DMS53 treated with DMSO at 0.1 percent for 48 hours (cell line): ENCODE measurements at regions not wholly inside any gene's neighbourhood (a gene's known extent, or its start where the extent isn't known, plus 50 kb on each side); places are given as distances from the start of the nearest gene placed in this dataset.

Source experiments
- DNase-seq: peaks from one replicate; lab custom pipeline; 2025; ENCODE audit not compliant: unreplicated experiment; lab: John Stamatoyannopoulos, UW

DNA sequence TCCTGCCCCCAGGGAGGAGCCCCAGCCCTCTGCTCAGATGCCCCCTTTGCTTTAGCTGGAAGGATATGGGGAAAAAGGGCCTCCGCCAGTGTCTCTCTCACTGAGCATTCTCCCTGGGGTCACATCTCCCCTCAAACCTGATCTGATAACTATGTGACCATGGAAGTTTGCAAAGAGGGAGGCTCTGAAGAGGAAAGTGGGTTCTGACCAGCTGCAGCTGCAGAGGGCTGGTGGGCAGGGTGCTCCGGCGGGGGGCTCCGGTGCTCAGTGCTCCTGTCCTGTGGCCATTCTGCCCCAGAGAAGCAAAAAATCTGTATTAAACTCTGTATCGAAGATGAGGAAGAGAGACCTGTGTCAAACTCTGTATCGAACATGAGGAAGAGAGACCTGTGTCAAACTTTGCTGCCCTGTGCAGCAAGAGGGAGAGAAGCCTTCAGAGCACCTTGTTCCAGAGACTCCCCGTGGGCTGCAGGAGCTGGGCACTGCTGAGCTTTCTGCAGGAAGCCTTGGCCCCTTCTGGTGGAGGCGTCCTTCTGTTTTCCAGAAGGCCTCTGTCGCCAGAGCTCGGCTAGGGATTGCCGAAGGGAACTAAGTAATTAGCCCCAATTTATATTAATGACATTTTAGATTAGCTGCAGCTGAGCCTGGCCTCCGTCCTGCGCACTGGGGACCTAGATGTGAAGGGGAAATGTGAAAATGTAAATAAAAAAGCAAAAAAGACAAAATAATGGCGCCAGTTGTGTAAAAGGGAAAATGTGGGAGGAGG lies 186.2 kb upstream of the C1orf174 start:
- no peak for DNase-seq

DNA sequence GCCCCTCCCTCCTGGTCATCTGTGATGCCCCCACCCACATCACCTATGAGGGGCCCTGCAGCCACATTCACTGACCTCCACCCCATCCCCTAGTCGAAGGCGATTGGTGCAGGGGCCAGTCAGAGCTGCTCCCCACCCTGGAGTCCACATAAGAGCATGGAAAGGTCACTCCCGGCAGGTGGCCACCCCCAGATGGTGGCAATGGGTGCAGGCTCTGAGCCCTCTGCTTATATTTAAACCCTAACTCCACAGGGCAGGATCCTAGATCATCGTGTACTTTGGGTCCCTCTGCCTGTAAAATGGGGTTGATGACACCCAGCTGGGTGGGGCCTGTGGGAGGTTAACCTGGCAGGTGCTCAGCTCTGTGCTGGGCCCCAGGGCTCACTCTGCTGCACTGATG lies 186.8 kb upstream of the C1orf174 start:
- no peak for DNase-seq

DNA sequence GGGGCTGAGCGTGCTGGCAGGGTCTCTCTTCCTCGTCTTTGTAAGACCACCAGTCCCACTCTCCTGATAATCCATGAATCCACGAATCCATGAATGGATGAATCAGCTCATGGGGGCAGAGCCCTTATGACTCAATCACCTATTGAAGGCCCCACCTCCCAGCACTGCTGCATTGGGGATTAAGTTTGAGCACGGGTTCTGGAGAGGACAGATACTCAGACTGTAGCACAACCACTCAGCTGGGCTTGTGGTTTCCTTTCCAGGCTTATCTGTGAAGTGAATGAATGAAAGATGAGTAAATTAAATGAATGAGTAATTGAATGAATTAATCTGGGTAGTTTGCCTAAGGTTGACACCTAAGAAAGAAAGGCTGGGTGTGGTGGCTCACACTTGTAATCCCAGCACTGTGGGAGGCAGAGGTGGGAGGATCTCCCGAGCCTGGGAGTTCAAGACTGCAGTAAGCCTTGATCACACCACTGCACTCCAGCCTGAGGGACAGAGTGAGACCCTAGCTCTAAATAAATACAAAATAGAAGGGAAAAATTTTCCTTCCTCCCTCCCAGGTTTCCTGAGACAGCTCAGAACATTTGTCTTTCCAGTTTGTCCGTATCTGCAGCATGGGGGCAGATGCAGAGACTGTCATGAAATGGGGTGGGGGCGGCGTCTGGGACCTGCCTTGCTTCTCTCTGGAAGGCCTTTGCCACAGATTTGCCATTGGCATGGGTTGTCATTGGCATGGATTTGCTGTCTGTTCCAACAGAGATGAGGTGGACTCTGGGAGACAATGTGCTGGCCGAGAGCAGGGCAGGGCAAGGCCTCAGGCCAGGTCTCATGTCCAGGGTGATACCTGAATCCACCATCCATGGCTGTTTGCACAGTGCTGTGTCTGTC lies 187.7 kb upstream of the C1orf174 start:
- DNase-seq, result no peak

DNA sequence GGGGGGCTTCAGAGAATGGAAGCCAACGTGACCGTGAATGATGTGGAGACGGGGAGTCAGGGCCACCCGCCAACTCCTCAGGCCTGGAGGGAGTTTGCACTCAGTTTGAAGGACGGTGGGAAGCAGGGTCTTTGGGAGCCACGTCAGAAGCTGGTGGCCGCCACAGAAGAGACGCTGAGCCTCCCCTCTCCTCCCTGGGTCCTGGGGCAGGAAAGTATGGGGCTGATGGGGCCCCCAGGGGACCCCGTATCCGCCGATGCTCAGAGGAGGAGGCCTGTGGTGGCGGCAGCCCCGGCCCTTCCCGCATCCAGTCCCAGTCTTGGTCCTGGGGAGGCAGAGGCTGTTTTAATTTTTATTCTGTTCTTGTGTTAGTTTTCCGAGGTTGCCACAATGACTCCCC lies 188.6 kb upstream of the C1orf174 start:
- DNase-seq, result no peak

DNA sequence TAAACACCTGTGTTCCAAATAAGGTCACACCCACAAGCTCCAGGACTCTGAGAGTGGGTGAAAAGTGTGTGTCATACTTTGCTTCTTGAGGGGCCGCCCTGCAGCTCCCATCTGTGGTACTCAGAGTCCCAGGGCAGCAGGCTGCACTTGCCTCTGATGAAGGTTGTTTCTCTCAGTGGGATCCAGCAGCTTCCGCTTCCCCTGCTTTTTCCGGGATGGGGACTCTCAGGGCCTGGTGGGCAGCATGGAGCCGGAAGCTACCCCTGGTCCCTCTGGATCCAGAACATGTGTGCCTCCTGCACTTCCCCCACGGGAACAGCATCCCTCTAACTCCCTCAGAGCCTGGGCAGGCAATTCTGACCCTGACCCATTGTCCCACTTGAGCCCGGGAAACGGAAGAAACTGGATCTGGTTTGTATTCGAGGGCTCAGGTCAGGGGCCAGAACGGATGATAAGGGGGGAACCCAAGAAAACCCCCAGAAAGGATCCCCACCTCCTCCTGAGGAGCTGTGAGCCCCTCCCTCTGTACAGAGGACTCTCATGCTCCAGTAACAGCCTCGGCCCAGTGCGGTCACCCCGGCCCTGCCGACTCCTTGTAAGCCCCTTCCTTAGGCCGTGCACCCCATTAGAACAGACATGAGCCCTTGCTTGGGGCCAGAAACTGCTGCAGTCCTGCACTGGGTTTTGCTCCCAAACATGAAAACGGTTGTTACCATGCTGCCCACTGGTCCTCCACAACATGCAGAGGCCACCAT lies 189.5 kb upstream of the C1orf174 start:
- no peak for DNase-seq

DNA sequence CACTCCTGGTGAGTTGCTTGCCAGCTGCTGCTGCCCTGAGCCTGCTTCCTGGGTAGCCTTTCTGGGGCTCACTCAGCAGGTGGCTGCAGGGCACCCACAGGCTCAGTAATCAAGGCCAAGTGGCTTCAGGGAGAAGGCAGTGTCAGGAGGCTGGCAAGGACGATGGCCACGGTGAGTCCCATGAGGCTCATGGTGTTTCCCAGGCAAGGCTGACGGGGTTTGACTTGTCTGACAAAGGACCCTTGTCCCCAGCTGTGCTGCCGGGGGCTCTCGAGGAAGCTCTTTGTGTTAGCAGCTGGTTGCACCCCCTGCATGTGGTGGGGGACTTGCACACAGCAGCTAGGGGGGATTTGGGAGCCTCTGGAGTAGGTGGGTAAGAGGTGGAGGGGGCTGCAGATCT lies 190.5 kb upstream of the C1orf174 start:
- DNase-seq, result no peak

DNA sequence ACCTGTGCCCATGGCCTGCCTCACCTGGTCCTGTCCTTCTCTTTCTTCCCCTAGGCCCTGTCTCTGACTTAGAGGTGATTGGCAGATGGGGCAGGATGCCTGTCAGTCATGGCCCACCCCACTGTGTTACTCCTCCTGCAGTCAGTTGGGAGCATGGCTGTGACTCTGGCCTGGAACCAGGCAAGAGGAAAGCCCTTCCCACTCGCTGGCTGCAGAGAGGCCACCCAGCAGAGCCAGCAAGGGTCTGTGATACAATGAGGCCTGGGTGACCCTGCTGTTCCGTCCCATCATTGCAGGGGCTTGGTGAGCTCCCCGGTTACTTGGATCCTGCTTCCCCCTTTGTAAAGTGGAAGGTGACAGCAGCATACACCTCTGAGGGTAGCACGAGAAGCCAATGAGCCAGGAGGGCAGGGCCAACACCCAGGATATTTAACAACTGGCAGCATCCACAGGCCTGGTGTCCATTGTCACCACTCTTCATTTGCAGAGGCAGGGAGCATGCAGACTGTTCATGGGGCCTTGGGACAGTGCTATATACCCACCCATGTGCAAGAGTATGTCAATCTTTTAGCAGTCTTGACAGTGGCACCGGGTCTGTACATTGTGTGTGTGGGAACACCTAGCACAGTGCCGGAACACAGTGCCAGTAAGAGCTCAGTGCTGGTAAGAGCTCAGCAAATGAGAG lies 191.0 kb upstream of the C1orf174 start:
- DNase-seq, result no peak

DNA sequence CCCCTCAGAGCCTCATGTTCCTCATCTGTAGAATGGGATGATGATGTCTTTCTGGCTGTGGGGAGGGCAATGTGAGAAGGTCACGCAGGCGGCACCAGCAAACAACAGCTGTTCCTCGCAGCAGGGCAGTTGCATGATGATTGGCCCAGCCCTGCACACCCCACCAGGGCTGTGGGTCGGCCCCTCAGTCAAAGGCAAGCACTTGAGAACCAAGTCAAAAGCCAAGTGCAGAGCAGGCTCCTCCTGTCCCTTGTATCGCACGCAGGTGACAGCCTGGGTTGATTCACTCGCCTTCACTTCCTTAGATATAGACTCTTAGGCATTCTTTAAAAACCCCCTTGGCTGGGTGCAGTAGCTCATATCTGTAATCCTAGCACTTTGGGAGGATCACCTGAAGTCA lies 191.9 kb upstream of the C1orf174 start:
- DNase-seq, result no peak

DNA sequence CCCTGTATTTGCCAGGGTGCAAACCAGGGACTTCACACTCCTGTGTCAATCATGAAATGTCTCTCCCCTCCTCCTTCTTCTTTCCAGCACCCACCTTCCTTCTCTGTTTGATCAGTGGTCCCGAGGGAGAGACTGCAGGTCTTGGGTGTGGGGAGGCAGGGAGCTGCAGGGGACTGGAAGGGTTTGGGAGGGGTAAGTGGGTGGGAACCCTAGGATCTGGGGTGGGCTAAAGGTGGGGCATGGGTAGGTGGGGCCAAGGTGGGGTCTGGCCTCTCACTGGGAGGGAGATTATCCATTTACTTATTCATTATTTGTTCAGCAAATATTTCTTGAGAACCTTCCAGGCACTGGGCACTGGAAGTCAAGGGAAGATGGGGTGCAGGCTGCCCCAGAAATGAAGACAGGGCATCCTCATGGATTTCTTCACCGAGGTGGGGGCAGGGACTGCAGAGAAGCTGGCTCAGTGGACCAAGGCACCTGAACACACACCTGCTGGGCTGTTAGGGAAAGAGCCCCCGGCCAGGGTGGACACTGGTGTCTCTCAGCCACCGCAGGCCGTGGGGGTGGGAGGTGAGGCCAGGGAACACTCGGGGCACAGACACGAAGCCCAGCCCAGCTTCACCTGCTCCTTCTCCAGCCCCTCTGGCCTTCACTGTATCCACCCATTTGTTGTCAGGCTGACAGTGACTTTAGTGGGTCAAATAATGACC lies 193.9 kb upstream of the C1orf174 start:
- DNase-seq, result no peak

DNA sequence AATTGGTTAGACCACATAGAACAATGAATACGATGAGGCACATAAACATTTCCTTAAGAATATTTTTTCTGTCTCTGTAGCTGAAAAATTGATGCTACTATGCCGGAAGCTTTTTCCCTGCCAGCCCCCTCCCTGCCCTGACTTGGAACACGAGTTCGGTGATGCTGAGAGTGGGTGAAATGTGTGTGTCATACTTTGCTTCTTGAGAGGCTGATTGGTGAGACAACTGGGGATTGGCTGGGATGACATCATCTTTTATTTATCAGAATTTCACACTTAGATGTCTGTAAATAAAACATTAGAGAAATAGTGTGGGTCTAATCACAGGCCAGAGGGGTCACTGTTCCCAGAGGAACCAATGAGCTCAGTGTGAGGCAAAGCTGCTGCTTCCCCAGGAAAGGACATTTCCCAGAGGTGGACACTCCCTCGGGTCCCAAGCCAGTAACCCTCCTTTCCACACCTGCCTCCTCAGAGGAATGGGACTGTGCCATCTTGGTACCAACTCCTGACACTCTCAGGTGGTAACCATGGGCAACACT lies 195.4 kb upstream of the C1orf174 start:
- no peak for DNase-seq

DNA sequence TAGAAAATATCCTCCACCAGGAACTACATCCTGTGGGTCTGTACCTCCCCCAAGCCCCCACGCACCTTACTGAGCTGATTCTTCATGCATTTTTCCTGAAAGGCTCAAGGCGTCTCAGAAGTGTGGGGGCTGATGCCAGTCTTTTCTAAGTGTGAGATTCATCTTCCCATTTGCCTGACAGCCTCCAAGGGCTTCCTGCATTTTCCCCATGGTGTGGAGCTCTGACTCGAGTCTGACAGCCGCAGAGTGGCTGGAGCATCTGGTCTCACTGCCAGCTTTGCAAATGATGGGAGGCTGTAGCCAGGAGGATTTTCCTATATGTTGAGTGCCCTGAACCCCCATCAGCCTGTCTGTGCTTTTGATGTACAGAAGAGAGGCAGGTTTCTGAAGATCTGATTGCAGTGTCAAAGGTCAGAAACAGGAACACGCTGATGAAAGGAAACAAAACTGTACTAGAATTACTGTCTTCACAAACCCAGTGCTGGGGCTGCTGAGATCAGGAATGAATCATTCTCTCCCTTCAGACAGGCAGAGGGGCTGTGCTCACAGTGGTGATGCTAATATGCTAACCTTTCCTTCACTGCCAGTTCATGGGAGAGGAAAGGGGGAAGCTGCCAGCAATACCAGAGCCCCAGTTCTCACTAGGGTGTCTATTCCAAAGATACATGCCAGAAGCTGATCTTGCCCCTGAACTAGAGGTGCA lies 201.5 kb upstream of the C1orf174 start:
- DNase-seq, result no peak

DNA sequence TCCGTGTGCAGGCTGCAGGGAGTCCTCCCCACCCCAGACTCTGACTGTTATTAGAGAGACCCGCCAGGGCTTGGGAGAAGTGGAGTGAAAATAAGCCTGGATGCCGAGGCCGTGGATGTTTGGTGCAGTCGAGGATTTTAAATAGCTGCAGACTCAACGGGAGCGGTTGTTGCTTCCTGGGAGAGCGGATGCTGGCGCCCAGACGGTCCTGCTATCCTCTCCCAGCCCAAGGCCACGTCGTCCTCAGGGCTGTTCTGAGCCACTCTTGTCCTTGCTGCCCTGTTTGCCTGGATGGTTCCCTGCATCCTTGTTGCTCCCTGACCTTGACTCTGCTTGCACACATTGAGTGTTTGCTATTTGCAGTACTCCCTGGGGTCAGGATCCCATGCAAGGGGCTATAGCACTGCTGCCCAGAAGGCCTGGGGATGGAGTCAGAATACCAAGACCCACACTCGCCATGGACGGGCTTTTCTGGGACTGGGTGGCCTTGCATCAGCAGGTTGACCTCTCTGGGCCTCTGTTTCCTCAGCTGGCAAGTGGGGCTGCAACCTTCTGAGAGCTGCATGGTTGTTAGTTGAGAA lies 205.3 kb upstream of the C1orf174 start:
- no peak for DNase-seq

DNA sequence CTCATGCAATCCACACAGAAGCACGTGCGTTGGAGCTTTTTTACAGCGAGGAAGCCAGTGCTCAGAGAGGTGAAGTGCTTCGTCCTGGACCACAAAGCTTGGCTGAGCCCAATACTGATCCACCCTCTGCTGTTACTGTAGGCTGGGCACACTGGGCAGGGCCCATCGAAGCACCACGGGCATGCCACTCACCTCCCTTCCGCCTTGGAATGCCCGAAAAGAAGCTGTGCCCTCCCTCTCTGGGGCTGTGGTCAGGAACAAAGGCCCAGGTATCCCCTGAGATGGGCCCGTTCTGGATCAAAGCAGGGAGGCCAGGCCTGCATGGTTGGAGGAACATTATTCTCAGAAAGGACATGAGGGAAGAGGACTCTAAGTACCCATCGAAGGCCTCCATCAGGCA lies 206.7 kb upstream of the C1orf174 start:
- DNase-seq, result no peak

DNA sequence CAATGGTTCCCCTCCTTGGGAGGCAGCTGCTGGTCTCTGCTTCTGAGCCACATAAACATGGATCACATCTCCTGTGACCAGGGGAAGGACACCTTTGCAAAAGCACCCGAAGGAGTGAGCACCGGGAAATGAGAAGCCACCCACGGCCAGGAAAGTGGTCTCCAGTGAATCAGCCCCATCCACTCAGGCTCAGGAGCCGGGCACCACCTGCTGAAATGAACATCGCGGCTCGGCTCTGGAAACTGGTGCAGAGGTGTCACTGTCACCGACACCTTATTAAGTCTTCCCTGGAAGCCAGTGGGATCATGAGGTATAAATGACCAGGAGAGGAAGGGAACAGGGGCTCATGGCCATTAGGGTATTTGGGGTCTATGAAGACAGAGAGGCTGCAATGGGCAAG lies 207.2 kb upstream of the C1orf174 start:
- DNase-seq, result no peak

DNA sequence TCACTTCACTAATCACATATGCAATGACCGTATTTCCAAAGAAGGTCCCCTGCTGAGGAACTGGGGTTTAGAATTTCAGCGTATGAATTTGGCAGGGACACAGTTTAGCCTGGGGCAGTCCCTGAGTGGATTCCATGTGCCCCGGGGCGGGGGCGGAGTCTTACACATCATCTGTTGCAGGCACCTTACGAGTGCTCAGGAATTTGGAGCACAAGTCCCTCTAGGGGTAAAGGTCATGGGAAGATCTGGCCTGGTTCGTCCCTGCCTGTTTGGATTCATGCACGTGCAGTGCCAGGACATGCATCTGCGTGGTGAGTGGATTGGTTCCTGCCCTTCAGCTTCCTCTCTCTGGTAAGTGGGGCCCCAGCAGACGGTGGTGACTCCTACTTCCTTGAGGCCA lies 208.3 kb upstream of the C1orf174 start:
- DNase-seq, result no peak

DNA sequence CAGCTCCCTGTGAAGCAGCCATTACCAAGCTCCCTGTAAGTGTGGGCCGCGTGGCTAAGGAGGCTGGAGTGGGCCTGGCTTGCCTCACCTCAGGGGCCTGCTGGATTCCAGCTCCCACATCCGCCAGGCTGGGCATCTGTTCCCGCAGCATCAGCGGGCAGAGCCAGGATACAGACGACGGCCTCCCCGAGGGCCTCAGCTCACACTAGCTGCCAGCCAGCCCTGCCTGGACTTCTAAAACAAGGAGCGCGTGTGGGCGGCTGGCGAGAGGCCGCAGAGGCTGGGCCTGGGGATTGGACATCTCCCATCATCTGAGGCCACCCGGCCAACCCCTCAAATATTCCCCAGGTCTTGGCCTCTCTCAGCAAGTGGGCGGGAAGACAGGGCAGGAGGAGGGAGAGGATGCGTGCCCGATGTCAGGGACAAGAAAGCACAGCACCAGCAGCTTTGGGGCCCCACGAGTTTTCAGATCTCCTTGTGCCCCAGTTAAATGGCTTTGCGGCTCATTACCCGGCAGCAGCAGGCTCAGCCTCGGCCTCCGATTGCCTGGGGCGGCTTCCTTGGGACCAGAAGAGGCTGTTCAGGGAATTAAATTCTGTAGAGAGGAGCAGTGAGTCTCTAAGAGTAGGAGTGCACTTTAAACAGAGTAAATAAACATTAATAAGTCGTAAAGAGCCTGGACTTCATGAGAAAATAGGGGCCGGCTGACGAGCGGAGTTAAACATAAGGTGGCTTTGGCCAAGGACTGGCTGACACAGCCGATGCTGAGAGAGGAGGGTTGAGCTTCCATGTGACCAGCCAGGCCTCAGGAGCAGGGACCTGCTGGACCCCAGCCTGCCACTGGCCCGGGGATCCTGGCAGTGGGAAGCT lies 208.9 kb upstream of the C1orf174 start:
- DNase-seq, result no peak

DNA sequence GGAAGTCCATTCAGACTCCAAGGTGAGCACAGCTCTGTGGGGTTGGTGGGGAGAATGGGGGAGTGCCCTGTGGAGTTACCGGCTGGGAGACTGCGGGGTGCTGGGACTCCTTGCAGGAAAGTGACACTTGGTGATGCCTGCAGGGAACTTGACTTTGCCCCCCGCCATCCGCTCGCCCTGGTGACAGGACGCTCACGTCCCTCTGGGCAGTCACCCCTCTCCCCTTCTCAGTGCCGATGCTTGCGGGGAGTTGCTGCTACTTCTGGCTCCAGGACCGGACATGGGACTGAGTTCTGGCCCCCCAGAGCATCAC lies 209.5 kb upstream of the C1orf174 start:
- no peak for DNase-seq

DNA sequence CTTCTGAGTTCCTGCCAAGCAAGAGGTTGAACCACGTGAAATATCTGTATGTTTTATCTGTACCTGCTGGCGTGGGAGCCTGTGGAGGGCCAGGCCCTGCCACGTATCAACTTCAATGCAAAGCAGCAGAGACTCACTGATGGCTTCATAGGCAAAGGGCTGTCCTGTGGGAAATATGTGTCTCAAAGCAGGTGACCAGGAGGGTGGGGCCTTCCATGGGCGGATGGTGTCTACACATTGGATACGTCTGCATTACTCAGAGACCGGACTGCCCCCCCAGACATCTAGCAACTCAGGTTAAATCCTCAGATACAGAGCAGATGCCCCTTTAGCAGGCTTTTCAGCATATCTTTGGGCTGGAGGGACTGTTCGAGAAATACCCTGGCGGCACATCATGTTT lies 210.8 kb upstream of the C1orf174 start:
- DNase-seq, result no peak
